HG03175 (cell line): ENCODE measurements at regions not wholly inside any gene's neighbourhood (a gene's known extent, or its start where the extent isn't known, plus 50 kb on each side); places are given as distances from the start of the nearest gene placed in this dataset.

ENCODE experiments used
- ATAC-seq: cut with Tn5 transposase; IDR thresholded peaks from one replicate; pipeline ENCODE4 v1.9.1; 2021; ENCODE audit warnings: mild to moderate bottlenecking, moderate library complexity; ENCODE audit not compliant: unreplicated experiment

- no peak for ATAC-seq
Observed at GRCh38 chr20:58069796-58070663, 158.4 kb downstream of the ANKRD60 start.

- no peak for ATAC-seq
Observed at GRCh38 chr20:58069207-58069606, 159.2 kb downstream of the ANKRD60 start.

GRCh38 chr20:58065508-58066361, 162.7 kb downstream of the ANKRD60 start:
- no peak for ATAC-seq

- ATAC-seq = no peak
Observed at GRCh38 chr20:58064411-58065010, 163.9 kb downstream of the ANKRD60 start.

- ATAC-seq = no peak
Observed at GRCh38 chr20:58059260-58059544, 169.3 kb downstream of the ANKRD60 start.

GRCh38 chr20:58058421-58059259, 169.8 kb downstream of the ANKRD60 start:
- no peak for ATAC-seq

GRCh38 chr20:58056921-58057686, 171.3 kb downstream of the ANKRD60 start:
- no peak for ATAC-seq

GRCh38 chr20:58056021-58056591, 172.3 kb downstream of the ANKRD60 start:
- no peak for ATAC-seq

GRCh38 chr20:58054780-58055373, 173.6 kb downstream of the ANKRD60 start:
- no peak for ATAC-seq

GRCh38 chr20:58054082-58054779, 174.2 kb downstream of the ANKRD60 start:
- ATAC-seq = no peak

- no peak for ATAC-seq
Observed at GRCh38 chr20:58053391-58054055, 174.9 kb downstream of the ANKRD60 start.

- ATAC-seq = no peak
Observed at GRCh38 chr20:58051367-58051766, 177.1 kb downstream of the ANKRD60 start.

- no peak for ATAC-seq
Observed at GRCh38 chr20:58048096-58048702, 180.3 kb downstream of the ANKRD60 start.

- ATAC-seq = no peak
Observed at GRCh38 chr20:58046311-58046710, 182.1 kb downstream of the ANKRD60 start.

- no peak for ATAC-seq
Observed at GRCh38 chr20:58045579-58045978, 182.9 kb downstream of the ANKRD60 start.

GRCh38 chr20:58044931-58045555, 183.4 kb downstream of the ANKRD60 start:
- no peak for ATAC-seq

- no peak for ATAC-seq
Observed at GRCh38 chr20:58044286-58044685, 184.2 kb downstream of the ANKRD60 start.
